ENCODE measurements at regions not wholly inside any gene's neighbourhood (a gene's known extent, or its start where the extent isn't known, plus 50 kb on each side); places are given as distances from the start of the nearest gene placed in this dataset.

DNA sequence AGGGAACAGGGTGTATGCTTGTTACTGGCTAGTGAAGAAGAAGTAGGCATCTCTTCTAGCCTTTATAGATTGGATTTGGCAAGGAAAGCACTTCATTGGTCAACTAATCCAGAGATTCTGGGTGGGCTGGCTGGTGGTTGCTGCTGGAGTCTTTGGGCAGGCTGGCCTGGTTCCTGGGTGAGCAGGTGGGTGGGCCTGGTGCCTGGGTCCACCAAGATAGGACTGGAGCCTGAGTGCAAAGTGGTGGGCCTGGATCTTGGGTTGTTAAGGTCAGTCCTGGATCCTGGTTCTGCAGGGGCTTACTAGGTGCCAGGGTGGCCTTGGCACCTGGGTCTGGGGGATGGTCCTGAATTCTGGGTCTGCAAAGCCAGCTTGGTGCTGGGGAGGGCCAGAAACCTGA lies 482.4 kb upstream of the GHITM start:
- no peak for DNase-seq (ENCODE audit: low read depth, low spot score)

DNA sequence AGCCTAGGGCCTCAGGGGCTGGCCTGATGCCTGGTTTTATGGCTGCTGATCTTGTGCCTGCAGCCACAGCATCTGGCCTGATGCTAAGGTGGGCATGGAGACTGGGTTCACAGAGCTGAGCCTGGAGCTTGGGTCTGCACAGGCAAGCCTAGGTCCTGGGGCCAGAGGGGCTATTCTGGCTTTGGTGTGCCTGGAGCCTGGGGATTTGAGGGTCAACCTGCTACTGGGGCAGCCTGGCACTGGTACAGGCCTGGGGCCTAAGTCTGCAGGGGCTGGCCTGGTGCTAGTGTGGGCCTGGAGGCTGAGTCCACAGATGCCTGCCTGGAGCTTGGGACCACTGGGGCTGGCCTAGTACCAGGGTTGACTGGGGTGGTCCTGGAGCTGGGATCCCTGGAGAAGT lies 481.8 kb upstream of the GHITM start:
- DNase-seq (ENCODE audit: low read depth, low spot score): no peak

DNA sequence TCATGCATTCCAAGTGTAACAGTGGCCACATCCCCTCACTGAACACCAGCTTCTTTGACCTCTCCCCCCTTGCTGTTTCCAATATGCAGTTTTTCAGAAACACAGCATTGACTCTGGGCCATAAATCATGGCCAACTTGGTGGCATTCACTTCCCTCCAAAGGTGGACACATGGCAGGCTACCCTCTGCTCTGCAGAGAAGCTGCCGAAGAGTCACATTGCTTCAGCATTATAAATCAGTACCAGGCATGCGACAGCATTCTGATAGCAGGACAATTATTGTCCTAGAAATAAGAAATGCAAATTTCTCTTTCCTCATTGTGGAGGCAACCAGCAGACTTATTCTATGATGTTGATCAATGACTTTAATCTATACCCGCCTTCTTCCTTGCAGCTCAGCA lies 475.4 kb upstream of the GHITM start:
- no peak for DNase-seq (ENCODE audit: low read depth, low spot score)

DNA sequence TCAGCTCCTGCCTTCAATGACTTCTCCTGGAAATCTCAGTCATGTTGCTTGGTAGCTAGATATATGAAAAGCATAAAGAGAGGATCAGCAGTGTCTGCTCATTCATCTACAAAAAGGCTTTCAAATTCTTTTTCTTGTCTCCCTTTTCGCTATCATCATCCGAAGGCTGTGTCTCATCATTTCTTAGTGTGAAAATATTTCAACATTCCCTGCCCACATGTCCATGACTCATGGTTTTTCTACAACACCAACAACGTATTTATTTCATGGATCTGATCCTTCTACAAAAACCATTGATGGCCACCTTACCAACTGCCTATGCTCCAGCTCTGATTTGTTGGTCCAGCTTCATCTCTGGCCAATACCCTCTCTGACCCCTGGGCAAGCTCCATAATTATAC lies 472.5 kb upstream of the GHITM start:
- DNase-seq (ENCODE audit: low read depth, low spot score): no peak

DNA sequence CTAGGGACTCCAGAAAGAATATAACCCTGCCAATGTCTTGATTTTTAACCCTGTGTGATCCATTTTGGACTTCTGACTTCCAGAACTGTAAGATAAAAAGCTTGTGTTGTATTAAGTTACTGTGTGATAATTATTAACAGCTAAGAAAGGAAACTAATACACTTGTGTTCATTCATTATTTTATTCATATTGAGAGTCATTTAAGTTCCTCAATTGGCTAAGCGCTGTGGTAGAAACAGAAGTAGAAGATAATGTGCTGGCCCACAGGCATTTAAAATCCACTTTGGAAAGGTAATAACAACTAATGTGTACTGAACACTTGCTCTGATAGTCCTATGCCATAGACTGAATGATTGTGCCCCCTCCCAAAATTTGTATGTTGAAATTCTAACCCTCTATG lies 471.7 kb upstream of the GHITM start:
- no peak for DNase-seq (ENCODE audit: low read depth, low spot score)

DNA sequence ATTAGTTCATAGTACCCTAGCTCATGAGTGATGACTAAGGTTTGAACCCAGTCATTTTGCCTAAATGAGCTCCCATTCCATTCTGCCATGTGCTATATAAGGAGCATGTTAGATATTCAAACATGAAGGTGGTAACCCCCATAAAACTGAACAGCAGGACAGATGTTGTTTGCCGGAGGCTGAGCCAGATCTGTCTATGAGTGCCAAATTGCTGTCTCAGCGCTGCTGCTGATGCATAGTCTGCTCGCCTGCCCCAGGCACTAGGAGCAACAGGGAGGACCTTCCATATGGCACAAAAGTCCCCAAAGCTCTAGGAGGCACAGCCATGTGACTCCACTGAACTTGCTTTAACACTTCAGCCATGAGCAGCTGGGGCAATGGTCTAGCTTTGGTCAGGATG lies 466.0 kb upstream of the GHITM start:
- DNase-seq (ENCODE audit: low read depth, low spot score): no peak

DNA sequence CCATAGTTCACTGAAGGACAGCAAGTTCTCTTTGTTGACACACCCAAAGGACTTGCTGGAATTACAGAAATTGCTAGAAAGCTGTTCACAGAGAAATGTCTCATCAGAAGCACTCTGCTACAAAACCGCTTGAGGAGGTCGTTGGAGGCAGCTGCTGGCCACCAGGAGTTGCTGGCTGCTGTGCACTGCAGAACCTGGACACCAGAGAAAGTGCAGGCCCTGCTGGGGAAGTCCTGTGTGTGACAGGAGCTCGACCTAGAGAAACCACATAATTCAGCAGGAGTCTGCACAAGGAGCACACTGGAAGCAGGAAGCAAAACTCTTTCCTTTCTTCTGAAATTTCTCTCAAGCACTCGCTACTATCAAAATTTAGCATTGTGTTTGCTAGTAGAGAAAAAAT lies 461.5 kb upstream of the GHITM start:
- DNase-seq (ENCODE audit: low read depth, low spot score): no peak

DNA sequence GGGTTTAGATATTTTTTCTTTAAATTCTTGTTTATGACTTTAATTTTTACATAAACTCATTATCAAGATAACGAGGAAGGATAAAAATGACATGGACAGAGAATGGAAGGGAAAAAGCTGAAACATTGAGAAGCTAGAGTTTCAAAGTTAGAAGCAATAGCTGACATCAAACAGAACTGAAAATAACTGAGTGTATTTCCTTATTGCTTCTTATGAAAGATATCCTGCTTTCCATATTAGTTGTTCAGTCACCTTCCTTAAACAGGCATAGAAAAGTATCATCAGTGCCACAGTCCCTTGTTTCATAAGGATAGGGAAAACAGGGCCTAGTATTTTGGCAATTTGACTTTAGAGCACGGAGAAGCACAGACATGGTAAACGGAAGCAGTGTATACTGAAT lies 460.5 kb upstream of the GHITM start:
- no peak for DNase-seq (ENCODE audit: low read depth, low spot score)

DNA sequence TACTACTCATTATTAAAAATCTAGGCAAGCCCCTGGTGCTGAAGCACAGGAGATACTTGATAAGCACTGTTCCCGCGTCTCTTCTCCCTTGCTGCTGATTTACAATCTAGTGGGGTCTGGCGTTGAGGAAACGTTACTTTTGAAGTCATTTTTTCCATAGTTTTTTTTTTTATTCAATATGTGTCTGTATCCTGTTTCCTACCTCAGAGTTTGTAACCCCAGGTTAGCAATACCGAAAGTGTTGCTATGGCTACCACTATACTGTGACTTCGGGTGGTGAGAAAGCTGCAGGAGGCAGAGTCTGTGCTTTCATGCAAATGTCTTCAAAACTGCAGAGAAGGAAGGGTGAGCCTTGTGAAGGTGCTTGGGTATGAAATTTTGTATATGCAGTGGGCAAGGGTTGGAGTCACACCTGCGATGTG lies 458.8 kb upstream of the GHITM start:
- no peak for DNase-seq (ENCODE audit: low read depth, low spot score)

DNA sequence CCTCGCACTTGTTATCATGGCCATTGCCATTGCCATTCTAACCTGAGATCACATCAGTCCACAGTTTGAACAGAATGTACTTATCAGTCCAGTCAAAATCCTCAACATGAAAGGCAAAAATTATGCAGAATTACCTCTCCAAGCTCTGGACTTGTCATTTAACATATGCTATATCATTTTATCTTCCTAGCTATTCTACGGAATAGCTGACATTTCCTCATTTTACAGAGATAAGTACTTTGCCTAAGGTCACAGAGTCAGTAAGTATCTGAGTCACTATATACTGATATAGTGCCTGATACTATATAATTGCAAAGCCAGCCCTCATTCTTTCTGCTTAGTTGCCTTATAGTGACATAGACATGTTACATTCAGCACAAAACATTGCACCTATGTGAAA lies 456.9 kb upstream of the GHITM start:
- DNase-seq (ENCODE audit: low read depth, low spot score): no peak

DNA sequence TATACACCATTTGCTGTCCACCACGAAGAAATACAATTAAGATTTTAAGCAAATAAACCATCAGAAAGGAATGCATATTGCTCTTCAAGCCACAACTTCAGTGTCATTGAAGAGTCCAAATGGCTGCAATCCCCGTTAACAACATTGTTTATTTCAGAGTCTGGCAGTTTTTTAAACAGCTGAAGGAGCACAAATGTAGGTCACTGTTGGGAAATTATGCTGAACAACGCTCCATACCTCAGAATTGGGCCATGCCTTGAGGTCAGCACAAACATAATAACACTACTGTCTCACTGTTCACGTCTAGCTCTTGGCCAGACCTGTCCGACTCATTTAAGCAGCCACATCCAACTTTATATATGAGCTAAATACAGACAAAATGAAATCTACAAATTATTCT lies 453.9 kb upstream of the GHITM start:
- DNase-seq (ENCODE audit: low read depth, low spot score): no peak

DNA sequence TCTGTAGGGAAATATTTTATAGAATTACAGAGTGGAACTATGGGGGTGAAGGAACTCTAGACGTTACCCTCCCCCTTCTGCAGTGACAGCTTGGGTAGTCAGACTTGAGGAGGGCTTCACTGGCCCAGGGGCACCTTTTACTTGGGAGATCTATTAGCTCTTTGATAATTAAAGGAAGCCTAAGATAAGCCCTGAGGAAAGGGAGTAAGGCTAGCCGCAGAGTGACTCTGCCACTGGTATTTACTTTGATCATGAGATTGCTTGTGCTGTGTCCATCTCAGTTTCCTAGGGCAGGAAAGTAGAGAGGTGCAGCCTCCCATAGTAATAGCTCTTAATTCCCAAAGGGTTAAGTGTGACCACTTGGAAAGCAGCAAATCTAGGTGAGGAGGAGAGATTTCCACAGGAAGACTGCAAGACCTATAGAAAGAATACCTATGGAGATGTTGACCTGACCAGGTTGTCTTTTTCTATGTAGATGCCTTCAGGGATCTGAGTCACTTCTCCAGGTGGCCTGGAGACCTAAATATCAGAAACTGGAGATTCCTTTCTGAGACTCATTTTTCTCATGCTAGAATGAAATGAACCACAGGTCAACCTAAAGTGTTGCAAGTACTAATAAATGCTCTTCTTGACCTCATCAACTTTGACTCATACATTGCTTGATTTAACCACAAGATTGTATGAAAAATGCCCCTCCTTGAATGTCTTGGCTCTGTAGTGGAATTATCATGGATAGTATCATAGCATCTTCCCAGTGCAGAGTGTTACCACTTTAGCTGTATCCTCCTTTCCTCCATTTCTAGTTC lies 447.3 kb upstream of the GHITM start:
- DNase-seq (ENCODE audit: low read depth, low spot score): no peak

DNA sequence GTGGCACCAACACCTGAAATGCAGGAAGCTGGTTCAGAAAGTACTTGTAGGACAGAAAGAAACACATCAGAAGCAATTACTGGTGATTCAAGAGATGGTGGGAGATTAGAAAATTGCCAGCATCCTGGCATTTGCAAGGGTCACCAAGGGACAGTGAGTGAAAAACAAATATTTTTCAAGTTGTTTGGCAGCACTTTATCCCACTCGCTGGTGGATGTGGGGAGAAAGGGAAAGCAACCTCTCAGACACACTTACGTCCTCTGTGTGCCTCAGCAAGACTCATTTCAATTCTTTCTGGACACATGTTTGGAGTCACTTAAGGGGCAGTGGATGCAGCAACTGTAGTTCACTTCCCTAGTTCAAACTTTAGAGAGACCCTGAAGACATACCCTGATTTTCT lies 440.4 kb upstream of the GHITM start:
- DNase-seq (ENCODE audit: low read depth, low spot score): no peak

DNA sequence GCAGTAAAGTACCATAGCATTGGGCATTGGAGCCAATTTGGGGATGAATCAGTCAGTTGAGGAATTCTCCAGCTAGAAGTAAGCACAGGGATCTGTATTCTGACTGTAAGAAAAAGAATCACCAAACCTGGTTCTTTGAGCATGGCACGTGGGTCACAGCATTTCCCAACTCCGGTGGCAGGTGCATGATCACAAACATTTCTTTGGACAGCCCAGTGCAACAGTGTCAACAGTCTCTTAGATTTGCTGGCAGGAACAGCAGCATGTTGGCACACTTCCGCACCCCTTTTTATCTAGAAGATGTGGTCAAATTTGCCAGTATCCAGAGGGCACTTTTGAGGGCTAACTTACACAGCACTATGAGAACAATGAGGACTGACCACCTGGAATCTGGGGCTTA lies 437.5 kb upstream of the GHITM start:
- no peak for DNase-seq (ENCODE audit: low read depth, low spot score)

DNA sequence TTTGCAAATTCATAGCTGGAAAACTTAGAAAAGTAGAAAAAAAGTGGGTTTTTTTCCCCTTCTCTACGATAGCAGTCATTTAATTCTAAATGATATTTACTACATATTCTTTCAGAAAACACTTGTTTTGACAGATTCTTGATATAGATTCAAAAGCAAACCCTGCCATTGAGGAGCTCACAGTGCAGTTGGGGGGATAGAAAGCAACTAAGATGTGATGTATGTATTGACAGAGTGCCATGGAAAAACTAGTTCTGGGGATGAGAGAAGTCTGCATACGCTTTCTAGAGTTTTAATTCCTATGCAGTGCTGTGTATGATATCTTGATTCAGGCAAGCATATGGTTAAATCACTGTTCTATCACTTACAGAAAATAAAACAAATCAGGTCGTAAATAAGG lies 436.6 kb upstream of the GHITM start:
- DNase-seq (ENCODE audit: low read depth, low spot score): no peak

DNA sequence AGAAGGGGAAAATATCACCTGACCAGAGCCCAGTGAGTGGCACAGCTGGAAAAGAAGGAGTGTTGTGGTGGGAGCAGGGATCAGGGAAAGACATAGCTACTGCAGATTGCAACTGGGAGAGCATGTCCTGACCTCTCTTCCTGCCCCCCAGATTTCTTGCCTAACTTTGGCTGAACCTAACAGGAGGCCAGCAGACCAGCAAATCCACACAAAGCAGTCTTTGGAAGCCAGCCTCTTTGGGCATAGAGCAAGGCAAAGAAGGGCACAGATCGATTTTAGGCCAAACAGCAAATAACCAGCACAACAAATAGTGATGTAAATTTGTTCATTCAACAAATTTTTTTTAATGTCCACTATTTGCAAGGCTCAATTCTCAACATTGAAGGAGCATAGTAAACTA lies 433.2 kb upstream of the GHITM start:
- DNase-seq (ENCODE audit: low read depth, low spot score): no peak

DNA sequence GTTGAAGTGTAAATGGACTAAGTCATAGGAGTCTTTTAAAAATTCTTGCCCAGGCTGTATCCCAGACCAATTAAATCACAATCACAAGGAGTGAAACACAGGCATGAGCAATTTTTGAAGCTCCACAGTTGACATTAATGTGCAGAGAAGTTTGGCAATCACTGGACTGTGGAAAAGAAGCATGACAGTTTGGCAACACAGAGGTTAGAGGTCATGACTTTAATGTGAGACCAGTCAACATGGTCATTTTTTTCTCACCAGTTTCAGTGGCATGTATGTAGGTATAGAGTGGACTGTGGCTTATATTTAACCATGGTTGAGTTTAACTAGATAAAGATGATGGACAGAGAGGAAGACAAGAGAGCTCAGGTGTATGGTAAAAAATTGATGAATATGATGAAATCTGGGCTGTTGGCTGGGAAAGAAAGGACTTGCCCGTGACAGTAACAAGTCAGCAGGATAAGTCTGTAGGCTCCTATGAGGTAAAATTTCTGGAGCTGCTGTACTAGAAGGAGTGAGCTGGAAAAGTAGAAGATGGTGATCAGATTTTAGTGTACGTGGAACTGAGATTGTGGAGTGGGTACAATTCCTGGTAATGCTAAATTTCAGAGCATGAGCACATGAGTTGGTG lies 432.2 kb upstream of the GHITM start:
- no peak for DNase-seq (ENCODE audit: low read depth, low spot score)

DNA sequence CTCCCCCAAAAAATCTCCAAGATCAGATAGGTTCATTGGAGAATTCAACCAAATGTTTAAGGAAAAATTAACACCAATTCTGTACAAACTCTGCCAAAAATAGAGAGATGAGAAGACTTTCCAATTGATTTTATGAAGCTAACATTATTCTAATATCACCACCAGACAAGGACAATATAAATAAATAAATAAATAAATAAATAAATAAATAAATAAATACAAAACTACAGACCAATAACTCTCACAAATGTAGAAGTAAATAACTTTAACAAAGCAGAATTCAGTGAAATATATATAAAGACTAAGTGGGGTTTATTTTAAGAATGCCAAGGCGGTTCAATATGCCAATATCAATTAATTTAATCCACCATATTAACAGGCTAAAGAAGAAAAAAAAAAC lies 425.9 kb upstream of the GHITM start:
- no peak for DNase-seq (ENCODE audit: low read depth, low spot score)

DNA sequence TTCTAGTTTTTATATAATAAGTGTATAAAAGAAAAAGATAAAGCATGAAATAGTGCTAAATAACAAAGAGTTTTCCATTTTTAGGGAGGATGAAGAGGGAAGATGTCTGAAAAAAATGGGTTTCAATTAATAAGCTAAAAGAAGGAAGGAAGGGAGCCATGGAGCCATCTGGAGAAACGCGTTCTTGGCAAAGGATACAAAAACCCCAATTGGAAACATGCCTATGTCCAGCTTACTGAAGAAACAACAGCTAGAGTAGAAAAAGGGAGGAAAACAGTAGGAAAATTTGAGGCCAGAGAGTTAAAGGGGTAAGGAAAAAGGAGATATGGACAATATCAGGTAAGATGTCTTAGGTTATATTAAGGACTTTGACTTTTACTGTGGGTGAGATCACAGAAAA lies 416.2 kb upstream of the GHITM start:
- DNase-seq (ENCODE audit: low read depth, low spot score): no peak

DNA sequence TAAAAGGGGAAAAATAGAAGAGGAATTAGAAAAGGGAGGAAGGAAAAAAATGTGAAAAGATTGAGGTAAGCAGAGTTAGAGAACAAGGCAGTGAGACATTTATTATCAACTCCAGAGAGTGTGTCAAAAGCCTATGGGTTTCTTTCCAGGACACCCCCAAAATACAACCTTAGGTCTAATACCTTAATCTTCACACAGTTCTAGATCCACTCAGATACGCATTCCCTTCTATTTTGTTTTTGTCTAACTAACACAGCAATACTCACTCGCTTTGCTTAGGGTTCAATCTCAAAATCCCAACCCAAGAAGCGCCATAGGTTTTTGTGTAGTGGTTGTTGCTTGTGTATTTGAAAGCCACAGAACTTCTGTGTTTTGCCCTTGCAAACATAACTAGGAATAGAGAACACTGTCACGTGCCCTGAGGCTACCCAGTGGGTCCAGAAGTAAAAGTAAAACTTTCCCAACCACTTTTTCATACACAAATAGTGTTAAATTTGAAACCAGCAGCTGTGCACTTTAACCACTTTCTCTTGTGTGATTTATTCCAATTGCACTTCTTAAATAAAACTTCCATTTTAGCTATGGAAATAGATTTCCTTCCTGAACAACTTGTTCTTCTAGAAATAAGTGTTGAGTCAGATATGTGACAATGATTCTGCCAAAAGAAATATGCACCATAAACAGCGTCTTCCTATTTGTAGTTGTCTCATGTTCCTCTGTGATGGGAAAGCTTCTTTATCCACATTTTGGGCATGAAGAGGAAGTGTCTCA lies 414.7 kb upstream of the GHITM start:
- DNase-seq (ENCODE audit: low read depth, low spot score): no peak

DNA sequence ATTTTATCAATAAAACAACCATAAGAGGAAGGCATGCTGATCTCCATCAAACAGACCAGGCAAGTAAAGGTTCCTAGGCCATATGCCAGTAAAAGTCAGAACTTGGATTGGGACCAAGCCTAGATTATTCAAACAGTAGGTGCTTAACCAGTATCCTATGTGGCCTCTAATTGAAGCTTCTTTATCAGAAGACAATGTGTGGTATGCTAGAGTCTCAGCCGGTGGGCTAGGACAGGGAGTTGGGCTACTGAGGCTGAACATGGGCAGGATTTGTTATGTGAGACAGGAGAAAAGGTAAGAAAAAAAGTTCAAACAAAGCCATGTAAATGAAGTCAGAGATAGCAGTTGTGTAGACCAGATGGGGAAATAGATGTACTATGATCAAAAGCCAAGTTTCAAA lies 413.7 kb upstream of the GHITM start:
- no peak for DNase-seq (ENCODE audit: low read depth, low spot score)

DNA sequence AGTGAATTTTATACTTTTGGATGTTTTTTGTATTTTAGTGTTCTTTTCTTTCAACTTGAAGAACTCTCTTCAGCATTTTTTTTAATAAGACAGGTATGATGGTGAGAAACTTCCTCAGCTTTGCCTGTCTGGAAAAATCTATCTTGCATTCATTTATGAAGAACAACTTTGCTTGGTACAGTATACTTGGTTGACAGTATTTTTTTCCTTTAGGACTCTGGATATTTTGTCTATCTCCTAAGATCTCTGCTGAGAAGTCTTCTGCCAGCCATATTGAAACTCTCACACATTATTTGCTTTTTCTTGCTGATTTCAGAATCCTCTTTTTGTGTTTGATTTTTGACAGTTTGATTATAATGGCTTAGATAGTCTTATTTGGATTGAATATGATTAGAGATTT lies 405.0 kb upstream of the GHITM start:
- no peak for DNase-seq (ENCODE audit: low read depth, low spot score)

DNA sequence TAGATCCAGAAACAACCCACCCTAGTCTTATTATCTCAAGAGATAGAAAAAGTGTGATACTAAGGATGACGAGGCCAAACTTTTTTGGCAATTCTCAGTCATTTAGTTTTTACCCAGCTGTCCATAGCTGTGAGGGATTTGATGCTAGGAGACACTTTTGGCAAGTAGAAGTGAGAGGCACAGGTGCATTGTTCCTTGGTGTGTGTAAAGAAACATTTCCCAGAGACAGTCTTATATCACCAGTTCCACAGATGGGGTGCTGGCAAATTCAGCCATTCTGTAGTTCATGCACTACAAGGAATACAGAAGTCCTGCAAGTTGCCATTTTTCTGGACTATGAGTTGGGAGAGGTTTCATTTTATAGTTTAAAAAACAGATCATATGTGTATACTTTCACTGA lies 403.3 kb upstream of the GHITM start:
- DNase-seq (ENCODE audit: low read depth, low spot score): no peak
